HG02571 (cell line): ENCODE measurements at regions not wholly inside any gene's neighbourhood (a gene's known extent, or its start where the extent isn't known, plus 50 kb on each side); places are given as distances from the start of the nearest gene placed in this dataset.

Experiments
- ATAC-seq: cut with Tn5 transposase; IDR thresholded peaks from one replicate; pipeline ENCODE4 v1.9.1; 2021; ENCODE audit warnings: mild to moderate bottlenecking, moderate library complexity; ENCODE audit not compliant: unreplicated experiment

- ATAC-seq, result no peak
Measured at GRCh38 chr1:83773059-83773458, 225.9 kb downstream of the TTLL7 start.

GRCh38 chr1:83770319-83770661, 228.6 kb downstream of the TTLL7 start:
- no peak for ATAC-seq

- no peak for ATAC-seq
Measured at GRCh38 chr1:83769594-83770318, 229.2 kb downstream of the TTLL7 start.

GRCh38 chr1:83769072-83769471, 229.9 kb downstream of the TTLL7 start:
- no peak for ATAC-seq

- ATAC-seq, result no peak
Measured at GRCh38 chr1:83766241-83766691, 232.7 kb downstream of the TTLL7 start.

GRCh38 chr1:83765125-83765524, 233.8 kb downstream of the TTLL7 start:
- no peak for ATAC-seq

- ATAC-seq, result no peak
Measured at GRCh38 chr1:83764209-83764608, 234.7 kb downstream of the TTLL7 start.

GRCh38 chr1:83763361-83764095, 235.4 kb downstream of the TTLL7 start:
- ATAC-seq, result no peak

- ATAC-seq, result no peak
Measured at GRCh38 chr1:83762416-83762815, 236.5 kb downstream of the TTLL7 start.

GRCh38 chr1:83762039-83762365, 236.9 kb downstream of the TTLL7 start:
- ATAC-seq, result no peak

- ATAC-seq, result peak; percentile 99
Measured at GRCh38 chr1:83761167-83762038, 237.5 kb downstream of the TTLL7 start.

- peak; percentile 10 for ATAC-seq
Measured at GRCh38 chr1:83760226-83761021, 238.5 kb downstream of the TTLL7 start.

- no peak for ATAC-seq
Measured at GRCh38 chr1:83756984-83757717, 241.8 kb downstream of the TTLL7 start.

GRCh38 chr1:83751602-83752001, 247.3 kb downstream of the TTLL7 start:
- no peak for ATAC-seq

GRCh38 chr1:83750201-83750600, 248.7 kb downstream of the TTLL7 start:
- ATAC-seq, result no peak

- no peak for ATAC-seq
Measured at GRCh38 chr1:83747853-83748482, 251.0 kb downstream of the TTLL7 start.

GRCh38 chr1:83746234-83746633, 252.7 kb downstream of the TTLL7 start:
- ATAC-seq, result no peak

- ATAC-seq, result no peak
Measured at GRCh38 chr1:83742446-83742845, 256.5 kb downstream of the TTLL7 start.

- ATAC-seq, result no peak
Measured at GRCh38 chr1:83741770-83742169, 257.2 kb downstream of the TTLL7 start.

- no peak for ATAC-seq
Measured at GRCh38 chr1:83741348-83741747, 257.6 kb downstream of the TTLL7 start.
